Right lobe of liver (tissue), 6 donors: ENCODE measurements at regions not wholly inside any gene's neighbourhood (a gene's known extent, or its start where the extent isn't known, plus 50 kb on each side); places are given as distances from the start of the nearest gene placed in this dataset.

Experiments
- ATAC-seq, 4 donors: fragments of 200-7000 bp; cut with Tn5 transposase; one replicate each; pipeline ENCODE4 v1.9.1; 2020; ENCODE audit warnings: mild to moderate bottlenecking in 4 of 4, moderate library complexity in 4 of 4
- DNase-seq, 3 donors: peaks; one replicate each; pipeline ENCODE4 v3.0.0-alpha.2; 2020
- H3K27ac ChIP-seq, 3 donors: fragments of 200-600 bp; one replicate each; pipeline ENCODE4 v1.8.0; 2022
- H3K27me3 ChIP-seq, 2 donors: fragments of 200-600 bp; one replicate each; pipeline ENCODE4 v1.8.0; 2022
- H3K36me3 ChIP-seq, 4 donors: fragments of 200-600 bp; sonication (generic) in 1 of 4; one replicate each; pipeline versions ENCODE4 v1.5.1 to v1.8.0; 2017 to 2022; ENCODE audit warnings: control low read depth in 1 of 4
- H3K4me1 ChIP-seq, 4 donors: fragments of 200-600 bp; sonication (generic) in 1 of 4; one replicate each; pipeline versions ENCODE4 v1.5.1 to v1.8.0; 2017 to 2022; ENCODE audit warnings: control low read depth in 1 of 4
- H3K4me3 ChIP-seq, 3 donors: fragments of 200-600 bp; one replicate each; pipeline ENCODE4 v1.8.0; 2022
- H3K9me3 ChIP-seq, 4 donors: fragments of 200-600 bp; sonication (generic) in 1 of 4; one replicate each; pipeline versions ENCODE4 v1.5.1 to v1.8.0; 2017 to 2022; ENCODE audit warnings: control low read depth in 1 of 4
- CTCF ChIP-seq, 4 donors: fragments of 200-600 bp in 3 of 4; fragments of 450-650 bp in 1 of 4; IDR thresholded peaks; one replicate each; pipeline versions ENCODE4 v1.5.1 to v1.8.0; 2016 to 2022; ENCODE audit warnings: antibody characterized with exemption in 4 of 4, mild to moderate bottlenecking in 2 of 4
- POLR2A ChIP-seq: fragments of 450-650 bp; IDR thresholded peaks from one replicate; pipeline ENCODE4 v1.6.1; 2017; ENCODE audit warnings: antibody characterized with exemption, mild to moderate bottlenecking
- WGBS: methylation state at CpG from one replicate; pipeline ENCODE4 v1.1.6; 2018; ENCODE audit warnings: low coverage, low lambda C conversion rate; ENCODE audit not compliant: insufficient coverage; ENCODE audit errors: missing lambda C conversion rate; 5-methylcytosine and 5-hydroxymethylcytosine counted together
- intact Hi-C, 2 donors: fragments of 100-400 bp; cut with DNase I; formaldehyde crosslinking; loops; one replicate each; pipeline versions ENCODE4 v1.11.2 to v1.14.1; 2022
- donor health status: DM: no; HTN: yes; CAD: no.
- donor health status: DM: no; HTN: no; CAD: no.
- donor health status: DM: no; HTN: no; CAD: no.
- donor health status: DM: no; HTN: yes; CAD: no.
- donor health status: DM: no; HTN: yes; CAD: no.

- H3K36me3 ChIP-seq, result no peaks in the 10 kb centered on the region
- DNase-seq, result no peak
- ATAC-seq, result no peak
- H3K4me3 ChIP-seq, result no peak overlapping the region
- intact Hi-C loops, result no loop called here
- TF ChIP-seq POLR2A (no peak), CTCF (IDR thresholded peaks at IDR 0.05) (no peak)
- 63% methylated on average over 5 of the region's 5 CpGs for WGBS
- no peaks in the 10 kb centered on the region for H3K27me3 ChIP-seq
- H3K9me3 ChIP-seq, result no peaks in the 10 kb centered on the region
- H3K4me1 ChIP-seq, result no peaks in the 10 kb centered on the region
- H3K27ac ChIP-seq, result no peak overlapping the region
Observed at GRCh38 chr4:55218041-55218440, 92.6 kb upstream of the KDR start.

- TF ChIP-seq POLR2A (no peak), CTCF (IDR thresholded peaks at IDR 0.05) (no peak)
- ATAC-seq (no peak), DNase-seq (no peak)
- Histone ChIP-seq H3K36me3 (no peaks in the 10 kb centered on the region), H3K9me3 (no peaks in the 10 kb centered on the region), H3K27me3 (no peaks in the 10 kb centered on the region), H3K4me3 (no peak overlapping the region), H3K4me1 (no peaks in the 10 kb centered on the region), H3K27ac (no peak overlapping the region)
- 33% methylated on average over 2 of the region's 2 CpGs for WGBS
- intact Hi-C loops, result no loop called here
Observed at GRCh38 chr4:55237839-55238238, 108.2 kb upstream of the SRD5A3 start.

GRCh38 chr4:55238407-55238806 lies 107.6 kb upstream of the SRD5A3 start:
- ATAC-seq (no peak), DNase-seq (no peak)
- WGBS, result 70% methylated on average over 1 of the region's 2 CpGs
- Histone ChIP-seq H3K27ac (no peak overlapping the region), H3K36me3 (no peaks in the 10 kb centered on the region), H3K4me1 (no peaks in the 10 kb centered on the region), H3K4me3 (no peak overlapping the region), H3K27me3 (no peaks in the 10 kb centered on the region), H3K9me3 (no peaks in the 10 kb centered on the region)
- no peak for TF ChIP-seq CTCF (IDR thresholded peaks at IDR 0.05)
- TF ChIP-seq POLR2A, result no peak
- intact Hi-C loops, result no loop called here

- Histone ChIP-seq H3K4me1 (no peaks in the 10 kb centered on the region), H3K9me3 (no peaks in the 10 kb centered on the region), H3K27ac (no peak overlapping the region), H3K4me3 (no peak overlapping the region), H3K27me3 (no peaks in the 10 kb centered on the region), H3K36me3 (no peaks in the 10 kb centered on the region)
- intact Hi-C loops, result no loop called here
- no CpG with 5 or more reads among the region's 14 CpGs for WGBS
- DNase-seq, result no peak
- no peak for TF ChIP-seq CTCF (IDR thresholded peaks at IDR 0.05)
- TF ChIP-seq POLR2A, result no peak
- ATAC-seq, result peak in 1 of 4 donors; percentile 13
Observed at GRCh38 chr4:55241461-55241860, 104.6 kb upstream of the SRD5A3 start.

GRCh38 chr4:55242506-55242905 lies 103.5 kb upstream of the SRD5A3 start:
- H3K27me3 ChIP-seq, result no peaks in the 10 kb centered on the region
- H3K36me3 ChIP-seq, result no peaks in the 10 kb centered on the region
- intact Hi-C loops, result no loop called here
- no peak for DNase-seq
- H3K9me3 ChIP-seq, result no peaks in the 10 kb centered on the region
- TF ChIP-seq POLR2A (no peak), CTCF (IDR thresholded peaks at IDR 0.05) (no peak)
- 28% methylated on average over 3 of the region's 4 CpGs for WGBS
- H3K4me1 ChIP-seq, result no peaks in the 10 kb centered on the region
- no peak overlapping the region for H3K27ac ChIP-seq
- H3K4me3 ChIP-seq, result no peak overlapping the region
- no peak for ATAC-seq
